Lower leg skin (tissue), 4 donors: ENCODE measurements at regions not wholly inside any gene's neighbourhood (a gene's known extent, or its start where the extent isn't known, plus 50 kb on each side); places are given as distances from the start of the nearest gene placed in this dataset.

Source experiments
- DNase-seq, 2 donors: peaks; one replicate each; pipeline ENCODE4 v3.0.0-alpha.2; 2019; ENCODE audit warnings: low spot score in 2 of 2
- H3K4me3 ChIP-seq: fragments of 200-600 bp; sonication (generic); 2 replicates; pipeline ENCODE4 v1.5.1; 2017; ENCODE audit warnings: mild to moderate bottlenecking, low read depth; ENCODE audit not compliant: poor library complexity, severe bottlenecking
- CTCF ChIP-seq, 3 donors: fragments of 450-650 bp; IDR thresholded peaks; one replicate each; pipeline ENCODE4 v1.5.1; 2016; ENCODE audit warnings: antibody characterized with exemption in 3 of 3, mild to moderate bottlenecking in 3 of 3, moderate library complexity in 2 of 3
- POLR2A ChIP-seq, 2 donors: fragments of 450-650 bp; IDR thresholded peaks; one replicate each; pipeline ENCODE4 v1.6.1; 2016 to 2017; ENCODE audit warnings: antibody characterized with exemption in 2 of 2, mild to moderate bottlenecking in 1 of 2, moderate library complexity in 1 of 2
- WGBS, 2 donors: methylation state at CpG; one replicate each; pipeline ENCODE4 v1.1.5; 2018; 5-methylcytosine and 5-hydroxymethylcytosine counted together
- intact Hi-C: fragments of 100-400 bp; cut with DNase I; formaldehyde crosslinking; loops from one replicate; pipeline ENCODE4 v1.15.0; 2023; ENCODE audit warnings: low total_unique reads

DNA sequence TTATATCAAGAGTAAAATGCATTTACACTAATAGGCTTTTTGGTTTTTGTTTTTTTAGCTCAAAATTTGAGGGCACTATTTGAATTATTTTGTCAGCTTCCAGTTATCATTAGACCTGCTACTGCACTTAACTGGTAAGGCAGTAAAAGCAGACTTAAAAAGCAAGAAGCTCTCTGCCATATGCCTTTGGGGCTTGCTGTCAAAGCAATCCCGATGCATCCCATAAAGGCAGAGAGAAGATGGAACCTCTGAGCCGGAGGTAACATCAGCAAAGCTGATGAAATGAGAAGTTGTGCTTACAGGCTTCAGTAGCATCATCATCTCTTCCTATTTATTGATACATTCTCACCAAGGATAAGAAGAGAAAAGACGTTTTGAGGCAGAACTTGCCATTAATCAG is 1414.3 kb upstream of the CDH6 start:
- TF ChIP-seq POLR2A (IDR thresholded peaks at IDR 0.05) = no peak
- no peak for TF ChIP-seq CTCF (IDR thresholded peaks at IDR 0.05)
- WGBS, 2 donors = 29 to 31% methylated on average over 3 of the region's 3 CpGs
- H3K4me3 ChIP-seq = no peak overlapping the region
- DNase-seq = no peak
- intact Hi-C loops = no loop called here

DNA sequence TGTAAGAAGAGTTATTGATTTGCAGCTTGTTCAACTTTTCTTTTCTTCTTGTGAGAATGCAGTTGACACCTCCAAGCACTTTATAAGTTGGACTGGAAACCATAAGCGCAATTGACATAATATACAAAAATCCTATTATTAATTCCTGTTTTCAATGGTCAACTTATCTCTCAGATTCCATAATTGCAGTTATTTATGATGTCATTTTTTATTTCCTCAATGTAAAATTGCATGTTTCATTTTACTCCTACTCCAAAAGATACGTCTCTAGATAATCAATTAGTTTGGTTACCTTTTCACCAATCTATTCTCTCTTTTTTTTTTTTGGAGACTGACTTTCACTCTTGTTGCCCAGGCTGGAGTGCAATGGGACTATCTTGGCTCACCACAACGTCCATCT is 1416.1 kb upstream of the CDH6 start:
- DNase-seq = no peak
- TF ChIP-seq CTCF (IDR thresholded peaks at IDR 0.05) = no peak
- no peak for TF ChIP-seq POLR2A (IDR thresholded peaks at IDR 0.05)
- intact Hi-C loops = no loop called here
- H3K4me3 ChIP-seq = no peak overlapping the region
- 81 to 88% methylated on average over 3 of the region's 3 CpGs for WGBS, 2 donors

DNA sequence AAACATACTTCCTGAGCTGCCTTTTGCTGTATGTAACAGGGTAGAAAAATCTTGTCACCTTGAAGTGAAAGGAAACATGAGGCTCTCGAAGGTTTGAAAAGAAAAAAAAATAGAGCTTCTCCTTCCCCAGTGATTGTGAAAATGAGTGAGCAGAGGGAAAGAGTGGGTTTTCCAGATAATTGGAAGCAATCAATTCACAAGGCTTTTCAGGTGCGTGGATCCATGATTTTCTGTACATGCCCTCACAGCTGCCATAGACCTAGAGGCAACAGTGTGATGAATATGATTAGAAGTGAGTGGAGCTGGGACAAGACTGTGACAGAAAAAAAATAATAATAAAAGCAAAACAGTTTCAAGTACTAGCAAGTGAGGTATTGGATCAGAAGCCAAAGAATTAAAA is 1422.5 kb upstream of the CDH6 start:
- no peak overlapping the region for H3K4me3 ChIP-seq
- WGBS, 2 donors = 51 to 70% methylated on average over 2 of the region's 2 CpGs
- TF ChIP-seq POLR2A (IDR thresholded peaks at IDR 0.05) (no peak), CTCF (IDR thresholded peaks at IDR 0.05) (no peak)
- intact Hi-C loops = no loop called here
- no peak for DNase-seq

- no peak overlapping the region for H3K4me3 ChIP-seq
- intact Hi-C loops = no loop called here
- no peak for DNase-seq
- no peak for TF ChIP-seq CTCF (IDR thresholded peaks at IDR 0.05)
- no peak for TF ChIP-seq POLR2A (IDR thresholded peaks at IDR 0.05)
- 91 to 93% methylated on average over 5 of the region's 5 CpGs for WGBS, 2 donors
Observed at GRCh38 chr5:29769474-29769873, 1424.0 kb upstream of the CDH6 start.

- no peak overlapping the region for H3K4me3 ChIP-seq
- TF ChIP-seq POLR2A (IDR thresholded peaks at IDR 0.05) (no peak), CTCF (IDR thresholded peaks at IDR 0.05) (no peak)
- intact Hi-C loops = no loop called here
- DNase-seq = no peak
- WGBS, 2 donors = 48 to 56% methylated on average over 3 of the region's 3 CpGs
Observed at GRCh38 chr5:29758986-29759421, 1434.5 kb upstream of the CDH6 start.

GRCh38 chr5:29750453-29750852 is 1443.0 kb upstream of the CDH6 start:
- H3K4me3 ChIP-seq = no peak overlapping the region
- no peak for DNase-seq
- intact Hi-C loops = no loop called here
- no peak for TF ChIP-seq CTCF (IDR thresholded peaks at IDR 0.05)
- TF ChIP-seq POLR2A (IDR thresholded peaks at IDR 0.05) = no peak
- WGBS, 2 donors = 44 to 52% methylated on average over 2 of the region's 2 CpGs
